ENCODE measurements at regions not wholly inside any gene's neighbourhood (a gene's known extent, or its start where the extent isn't known, plus 50 kb on each side); places are given as distances from the start of the nearest gene placed in this dataset.
A peak's percentile ranks its signal among the peaks of the same experiment; 100 is the strongest.

GRCh38 chr22:47456031-47456430, 693.6 kb downstream of the TBC1D22A start:
- no peak for DNase-seq (ENCODE audit: low spot score)

- no peak for DNase-seq (ENCODE audit: low spot score)
Measured at GRCh38 chr22:47453049-47453448, 690.6 kb downstream of the TBC1D22A start.

GRCh38 chr22:47452184-47452583, 689.7 kb downstream of the TBC1D22A start:
- peak; percentile 20 for DNase-seq (ENCODE audit: low spot score)

GRCh38 chr22:47450876-47451475, 688.5 kb downstream of the TBC1D22A start:
- DNase-seq (ENCODE audit: low spot score): no peak

DNA sequence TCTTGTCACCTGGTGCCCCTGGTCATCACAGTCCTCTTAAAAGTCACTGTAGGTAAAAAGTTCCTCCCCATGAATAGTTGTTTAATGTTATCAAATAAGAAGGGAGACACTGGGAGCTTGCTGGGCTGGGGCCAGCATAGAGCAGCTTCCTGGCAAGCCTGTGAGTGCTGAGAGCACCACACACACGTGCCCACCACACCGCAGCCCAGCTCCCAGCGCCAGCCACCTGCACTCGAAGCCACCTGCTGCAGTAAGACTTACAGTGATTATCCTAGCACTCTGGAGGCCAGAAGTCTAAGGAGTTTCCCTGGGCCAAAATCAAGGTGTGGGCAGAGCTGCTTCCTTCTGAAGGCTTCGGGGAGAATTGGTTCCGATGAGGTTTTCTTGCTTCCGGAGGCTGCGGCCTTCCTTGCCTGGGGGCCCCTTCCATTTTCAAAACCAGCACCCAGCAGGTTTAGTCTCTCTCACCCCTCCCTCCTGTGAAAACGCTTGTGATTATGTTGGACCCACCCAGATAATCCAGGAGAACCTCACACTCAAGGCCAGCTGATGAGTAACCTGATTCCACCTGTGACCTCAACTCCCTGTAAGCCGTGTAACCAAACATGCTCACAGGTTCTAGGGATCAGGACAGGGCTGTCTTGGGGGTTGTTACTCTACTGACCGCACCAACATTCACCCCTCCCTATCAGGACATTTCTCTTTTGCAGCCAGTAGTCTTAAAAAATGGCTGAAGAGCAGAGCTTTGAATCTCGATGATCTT, 687.2 kb downstream of the TBC1D22A start:
- DNase-seq (ENCODE audit: low spot score): no peak

DNA sequence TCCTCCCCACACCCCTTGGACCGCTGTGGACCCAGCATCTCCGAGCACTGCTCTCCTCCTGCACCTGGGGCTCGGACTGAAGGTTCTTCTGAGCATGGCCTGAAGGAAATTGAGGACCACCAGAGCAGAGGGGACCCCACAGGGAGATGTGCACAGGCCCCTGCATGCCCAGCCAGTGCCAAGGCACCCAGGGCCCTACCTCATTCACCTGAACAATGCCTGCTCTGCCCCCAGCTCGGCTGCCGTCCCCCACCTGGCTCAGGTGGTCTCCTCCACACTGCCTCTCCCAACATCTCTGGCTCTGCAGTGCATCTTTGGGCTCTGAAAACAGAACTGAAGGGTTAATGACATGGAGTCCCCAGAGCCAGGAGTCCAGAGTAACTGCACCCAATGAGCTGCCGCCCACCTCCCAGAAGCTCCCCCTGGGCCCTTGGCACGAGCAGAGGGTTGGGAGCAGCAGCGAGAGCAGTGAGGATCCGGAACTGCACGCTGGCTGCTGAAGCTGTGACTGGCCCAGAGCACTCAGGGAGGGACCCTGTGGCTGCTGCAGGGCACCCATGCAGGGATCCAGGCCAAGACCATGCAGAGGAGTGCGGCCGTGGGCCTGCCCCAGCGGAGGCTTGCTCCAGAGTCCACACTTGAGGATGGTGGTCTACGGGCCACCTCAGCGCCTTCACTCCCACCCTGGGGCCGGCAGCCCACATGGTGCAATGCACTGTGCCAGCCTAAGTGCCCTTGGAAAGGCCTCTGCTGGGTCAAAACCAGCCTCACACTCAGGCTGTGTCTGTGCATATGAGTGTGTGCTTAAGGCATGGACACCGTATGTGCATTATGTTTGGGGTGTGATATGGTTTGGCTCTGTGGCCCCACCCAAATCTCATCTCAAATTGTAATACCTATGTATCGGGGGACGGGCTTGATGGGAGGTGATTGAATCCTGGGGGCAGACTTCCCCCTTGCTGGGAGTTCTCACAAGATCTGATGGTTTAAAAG, 686.1 kb downstream of the TBC1D22A start:
- DNase-seq (ENCODE audit: low spot score): no peak

- DNase-seq (ENCODE audit: low spot score): no peak
Measured at GRCh38 chr22:47446821-47447810, 684.7 kb downstream of the TBC1D22A start.

DNA sequence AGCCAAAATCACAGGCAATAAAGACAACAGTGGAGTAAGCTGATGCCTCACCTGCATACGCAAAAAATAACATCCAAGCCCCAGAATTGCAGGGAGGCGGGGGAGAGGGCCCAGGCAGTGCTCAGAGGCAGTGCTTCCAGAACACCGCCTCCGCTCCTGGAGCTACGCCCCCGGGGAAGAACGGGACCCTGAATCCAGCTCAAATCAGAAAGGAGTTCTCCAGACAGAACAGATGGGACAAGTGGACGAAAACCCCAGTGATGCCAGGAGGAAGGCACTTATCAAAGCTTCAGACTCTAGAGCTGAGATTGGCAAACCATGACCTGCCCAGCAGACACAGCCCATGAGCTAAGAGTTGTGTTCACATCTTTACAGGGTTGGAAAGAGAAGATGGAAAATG, 683.9 kb downstream of the TBC1D22A start:
- no peak for DNase-seq (ENCODE audit: low spot score)

GRCh38 chr22:47445716-47446290, 683.4 kb downstream of the TBC1D22A start:
- no peak for DNase-seq (ENCODE audit: low spot score)

- no peak for DNase-seq (ENCODE audit: low spot score)
Measured at GRCh38 chr22:47445212-47445611, 682.8 kb downstream of the TBC1D22A start.

DNA sequence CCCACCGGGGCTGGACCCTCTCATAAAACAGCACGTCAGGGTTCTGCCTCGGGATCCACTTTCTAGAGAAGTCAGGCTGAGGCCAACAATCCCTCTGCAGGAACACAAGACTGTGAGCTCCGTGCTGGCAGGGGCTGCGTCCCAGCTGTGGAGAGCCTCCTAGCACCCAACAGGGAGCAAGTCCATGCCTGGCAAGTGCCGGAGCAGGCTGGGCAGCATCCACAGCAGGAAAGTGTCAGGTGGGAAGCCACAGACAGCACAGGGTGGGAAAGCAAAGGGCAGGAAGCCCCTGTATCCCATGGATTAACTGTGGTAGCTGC, 682.3 kb downstream of the TBC1D22A start:
- no peak for DNase-seq (ENCODE audit: low spot score)

DNA sequence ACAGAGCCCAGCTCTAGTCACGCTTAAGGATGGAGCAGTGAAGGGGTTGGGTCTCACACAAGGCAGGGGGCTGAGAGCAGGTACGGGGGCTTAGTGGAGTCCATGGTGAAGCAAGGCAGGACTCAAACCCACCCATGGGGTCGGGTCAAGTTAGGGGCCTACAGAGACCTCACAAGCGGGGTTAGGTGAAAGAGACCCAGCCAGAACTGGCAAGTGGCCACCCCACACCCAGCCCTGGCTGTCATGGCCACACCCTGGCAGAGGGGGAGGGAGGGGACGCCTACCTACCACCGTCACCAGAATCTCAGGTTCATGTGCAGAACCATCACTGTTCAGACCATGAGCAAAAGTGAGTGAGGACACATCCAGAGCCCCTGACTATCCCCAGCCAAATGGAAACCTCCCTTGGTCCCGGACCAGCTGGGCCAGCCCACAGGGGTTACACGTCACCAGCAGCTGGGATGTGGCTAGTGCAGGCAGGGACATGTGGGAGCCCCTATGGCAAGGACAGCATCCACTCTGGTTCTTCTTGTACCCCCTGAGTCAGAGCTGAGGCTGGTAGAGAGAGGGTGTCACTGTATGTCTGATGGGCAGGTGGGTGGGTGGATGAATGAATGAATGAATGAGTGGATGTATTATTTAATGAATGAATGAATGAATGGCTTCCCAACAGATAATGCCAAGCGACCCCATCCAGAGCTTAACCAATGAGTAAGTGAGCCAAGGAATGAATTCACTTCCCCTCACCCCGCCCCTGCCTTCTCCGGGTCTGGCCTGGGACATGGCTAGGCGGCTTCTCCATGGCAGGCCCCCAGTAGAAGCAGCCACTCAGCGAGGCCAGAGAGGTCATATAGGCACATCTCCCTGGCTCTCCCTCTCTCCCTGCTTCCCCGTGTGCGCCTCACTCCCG, 681.6 kb downstream of the TBC1D22A start:
- DNase-seq (ENCODE audit: low spot score): no peak

- DNase-seq (ENCODE audit: low spot score): no peak
Measured at GRCh38 chr22:47442821-47443220, 680.4 kb downstream of the TBC1D22A start.

GRCh38 chr22:47439643-47440265, 677.3 kb downstream of the TBC1D22A start:
- DNase-seq (ENCODE audit: low spot score): peak; percentile 30

- no peak for DNase-seq (ENCODE audit: low spot score)
Measured at GRCh38 chr22:47437636-47438035, 675.2 kb downstream of the TBC1D22A start.

DNA sequence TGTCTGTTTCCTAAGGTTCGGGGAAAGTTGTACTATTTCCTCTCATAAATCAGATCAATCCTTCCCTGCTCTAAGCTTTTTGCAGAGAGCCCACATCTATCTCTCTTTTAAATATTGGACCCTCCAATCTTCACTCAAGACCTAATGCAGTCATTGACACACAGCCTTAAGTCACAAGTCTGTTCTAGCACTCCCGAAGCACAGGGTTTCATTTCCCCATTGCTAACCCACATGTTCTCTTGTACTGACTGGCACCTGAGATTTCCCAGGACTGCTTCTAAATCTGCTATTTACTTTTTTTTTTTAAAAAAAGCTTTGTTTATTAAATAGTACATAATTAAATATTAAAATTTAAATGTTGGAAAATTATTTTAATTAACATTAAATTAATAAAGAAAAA, 674.7 kb downstream of the TBC1D22A start:
- no peak for DNase-seq (ENCODE audit: low spot score)

GRCh38 chr22:47435826-47436225, 673.4 kb downstream of the TBC1D22A start:
- no peak for DNase-seq (ENCODE audit: low spot score)

DNA sequence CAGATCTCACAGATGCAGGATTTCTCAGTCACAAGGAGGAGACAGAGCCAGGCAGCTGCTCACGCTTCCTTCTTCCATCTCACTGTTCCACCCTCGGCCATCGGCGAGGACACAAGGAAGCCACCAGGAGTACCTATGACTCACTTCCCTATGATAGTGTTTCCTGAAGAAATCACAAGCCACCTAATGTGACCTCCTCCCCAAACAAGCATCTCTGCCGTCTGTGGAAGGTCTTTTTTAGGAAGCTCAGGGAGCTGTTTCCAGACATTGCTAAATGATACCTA, 672.7 kb downstream of the TBC1D22A start:
- DNase-seq (ENCODE audit: low spot score): no peak

DNA sequence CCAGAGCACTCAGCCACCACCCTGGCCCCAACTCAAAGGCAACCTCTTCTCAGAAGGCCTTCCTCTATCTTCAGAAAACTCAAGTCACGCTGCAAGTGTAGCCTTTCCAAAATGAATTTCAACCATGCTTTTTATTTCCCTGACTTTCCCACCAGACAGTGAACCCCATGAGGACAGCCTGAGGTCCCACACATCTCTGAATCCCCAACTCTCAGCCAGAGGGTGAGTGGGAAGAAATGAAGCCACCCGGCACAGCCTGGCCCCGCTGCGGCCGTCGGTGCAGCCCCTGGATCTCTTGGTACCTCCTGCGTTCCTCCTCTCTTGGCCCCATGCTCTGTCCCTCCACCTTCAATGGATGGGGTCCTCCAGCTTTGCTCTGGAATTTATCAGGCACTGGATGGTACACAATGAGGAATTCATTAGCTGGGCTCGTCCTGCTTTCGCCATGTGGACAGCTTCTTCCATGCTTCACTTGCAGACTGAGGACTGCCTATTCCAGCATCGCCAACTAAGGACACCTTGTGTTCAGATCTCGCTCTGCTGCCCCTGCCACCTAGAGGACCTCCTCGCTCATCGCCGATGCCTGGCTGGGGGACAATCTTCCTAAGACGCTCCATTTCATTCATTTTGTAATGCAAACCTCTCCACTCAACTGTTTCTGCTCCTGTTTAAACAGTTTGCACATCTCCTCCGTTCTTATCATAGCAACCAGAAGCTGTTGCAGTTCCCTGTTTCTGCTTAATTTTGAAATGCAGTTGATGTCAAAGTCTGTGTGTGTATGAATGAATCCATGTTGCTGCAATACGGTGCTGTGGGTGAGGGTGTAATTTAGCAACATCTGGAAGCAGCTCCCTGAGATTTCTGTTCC, 672.1 kb downstream of the TBC1D22A start:
- DNase-seq (ENCODE audit: low spot score): no peak

All from SW480 (cell line).